ENCODE measurements at regions not wholly inside any gene's neighbourhood (a gene's known extent, or its start where the extent isn't known, plus 50 kb on each side); places are given as distances from the start of the nearest gene placed in this dataset.

- no peak for DNase-seq
- Histone ChIP-seq H3K27me3 (no peaks in the 10 kb centered on the region), H3K27ac (no peak overlapping the region), H3K9me3 (no peaks in the 10 kb centered on the region), H3K36me3 (no peaks in the 10 kb centered on the region), H3K4me1 (ENCODE audit: insufficient read depth) (no peaks in the 10 kb centered on the region), H3K4me3 (no peak overlapping the region)
- 81 to 89% (median 82%) methylated on average over 6 of the region's 6 CpGs for WGBS, 3 donors
- intact Hi-C loops (cut with DNase I), result no loop called here
- TF ChIP-seq POLR2A (IDR thresholded peaks at IDR 0.05), result no peak
- TF ChIP-seq CTCF (IDR thresholded peaks at IDR 0.05), result no peak
- TF ChIP-seq EP300 (IDR thresholded peaks at IDR 0.05), result no peak
These were observed 343.3 kb downstream of the INSIG2 start for GRCh38 chr2:118431586-118431985.

- intact Hi-C loops (cut with DNase I), result no loop called here
- no peak for DNase-seq
- 60 to 73% (median 63%) methylated on average over 3 of the region's 3 CpGs for WGBS, 3 donors
These were observed 342.9 kb downstream of the INSIG2 start for GRCh38 chr2:118431165-118431517.

GRCh38 chr2:118430510-118431164, 342.4 kb downstream of the INSIG2 start:
- Histone ChIP-seq H3K4me1 (ENCODE audit: insufficient read depth) (no peaks in the 10 kb centered on the region), H3K27me3 (no peaks in the 10 kb centered on the region), H3K27ac (no peak overlapping the region), H3K9me3 (no peaks in the 10 kb centered on the region), H3K36me3 (no peaks in the 10 kb centered on the region), H3K4me3 (no peak overlapping the region)
- intact Hi-C loops (cut with DNase I), result no loop called here
- TF ChIP-seq EP300 (IDR thresholded peaks at IDR 0.05), result no peak
- no peak for TF ChIP-seq CTCF (IDR thresholded peaks at IDR 0.05)
- TF ChIP-seq POLR2A (IDR thresholded peaks at IDR 0.05), result no peak
- 47 to 67% (median 64%) methylated on average over 4 of the region's 4 CpGs for WGBS, 3 donors
- DNase-seq, result no peak

More at GRCh38 chr2:118431165-118431517, 342.9 kb downstream of the INSIG2 start:
- Histone ChIP-seq H3K27ac (no peak overlapping the region), H3K4me1 (ENCODE audit: insufficient read depth) (no peaks in the 10 kb centered on the region), H3K36me3 (no peaks in the 10 kb centered on the region), H3K27me3 (no peaks in the 10 kb centered on the region), H3K4me3 (no peak overlapping the region), H3K9me3 (no peaks in the 10 kb centered on the region)
- TF ChIP-seq CTCF (IDR thresholded peaks at IDR 0.05), result no peak
- TF ChIP-seq EP300 (IDR thresholded peaks at IDR 0.05), result no peak
- TF ChIP-seq POLR2A (IDR thresholded peaks at IDR 0.05), result no peak

GRCh38 chr2:118425191-118425590, 336.9 kb downstream of the INSIG2 start:
- intact Hi-C loops (cut with DNase I), result no loop called here
- no peak overlapping the region for H3K4me3 ChIP-seq
- no peak overlapping the region for H3K27ac ChIP-seq
- 66 to 91% (median 71%) methylated on average over 5 of the region's 5 CpGs for WGBS, 3 donors
- TF ChIP-seq POLR2A (IDR thresholded peaks at IDR 0.05), result no peak
- TF ChIP-seq CTCF (IDR thresholded peaks at IDR 0.05), result no peak
- TF ChIP-seq EP300 (IDR thresholded peaks at IDR 0.05), result no peak
- no peak for DNase-seq
- no peaks in the 10 kb centered on the region for H3K9me3 ChIP-seq
- no peaks in the 10 kb centered on the region for H3K4me1 ChIP-seq (ENCODE audit: insufficient read depth)
- H3K27me3 ChIP-seq, result no peaks in the 10 kb centered on the region
- H3K36me3 ChIP-seq, result no peaks in the 10 kb centered on the region

Measured in ovary (tissue), 7 donors.